Spleen (tissue), 11 donors: ENCODE measurements at regions not wholly inside any gene's neighbourhood (a gene's known extent, or its start where the extent isn't known, plus 50 kb on each side); places are given as distances from the start of the nearest gene placed in this dataset.
A peak's percentile ranks its signal among the peaks of the same experiment; 100 is the strongest.

ENCODE experiments used
- DNase-seq: peaks from one replicate; pipeline ENCODE4 v3.0.0-alpha.2; 2020
- H3K27ac ChIP-seq, 8 donors: fragments of 200-600 bp; sonication (generic) in 7 of 8; 1 replicate in 4 of 8; 2 replicates in 4 of 8; pipeline versions ENCODE4 v1.5.0 to v1.8.0; 2016 to 2021; ENCODE audit warnings: inconsistent platforms in 4 of 8, mild to moderate bottlenecking in 4 of 8, moderate library complexity in 1 of 8
- H3K27me3 ChIP-seq, 7 donors: fragments of 200-600 bp; sonication (generic) in 6 of 7; replicated peaks in 1 of 7; 1 replicate in 4 of 7; 2 replicates in 3 of 7; pipeline versions ENCODE4 v1.5.0 to v1.8.0; 2016 to 2021; ENCODE audit warnings: inconsistent platforms in 3 of 7, mild to moderate bottlenecking in 1 of 7
- H3K36me3 ChIP-seq, 6 donors: fragments of 200-600 bp; sonication (generic) in 5 of 6; 1 replicate in 4 of 6; 2 replicates in 2 of 6; pipeline versions ENCODE4 v1.5.0 to v1.8.0; 2016 to 2021; ENCODE audit warnings: inconsistent platforms in 2 of 6
- H3K4me1 ChIP-seq, 6 donors: fragments of 200-600 bp; sonication (generic) in 5 of 6; 1 replicate in 3 of 6; 2 replicates in 3 of 6; pipeline versions ENCODE4 v1.5.0 to v1.8.0; 2016 to 2021; ENCODE audit warnings: inconsistent platforms in 3 of 6
- H3K4me3 ChIP-seq, 8 donors: fragments of 200-600 bp; sonication (generic) in 7 of 8; 1 replicate in 4 of 8; 2 replicates in 4 of 8; pipeline versions ENCODE4 v1.5.0 to v1.8.0; 2016 to 2021; ENCODE audit warnings: inconsistent platforms in 4 of 8, mild to moderate bottlenecking in 4 of 8, moderate library complexity in 2 of 8
- H3K9me3 ChIP-seq, 8 donors: fragments of 200-600 bp; sonication (generic) in 7 of 8; 1 replicate in 4 of 8; 2 replicates in 4 of 8; pipeline versions ENCODE4 v1.5.0 to v1.8.0; 2016 to 2021; ENCODE audit warnings: inconsistent platforms in 4 of 8
- POLR2A ChIP-seq, 3 donors: fragments of 450-650 bp; IDR thresholded peaks; one replicate each; pipeline ENCODE4 v1.5.1; 2017; ENCODE audit warnings: antibody characterized with exemption in 3 of 3, mild to moderate bottlenecking in 1 of 3
- POLR2AphosphoS5 ChIP-seq, 3 donors: sonication (generic); formaldehyde crosslinking; IDR thresholded peaks; one replicate each; pipeline ENCODE4 v1.5.1; 2017; ENCODE audit warnings: antibody characterized with exemption in 3 of 3
- WGBS, 5 donors: extraction: QIAGEN DNeasy Blood & Tissue Kit in 3 of 5; methylation state at CpG; one replicate each; pipeline versions ENCODE4 v1.1.5 to v1.1.7; 2013 to 2018; 5-methylcytosine and 5-hydroxymethylcytosine counted together
- intact Hi-C: fragments of 100-400 bp; cut with DNase I; formaldehyde crosslinking; loops from one replicate; pipeline ENCODE4 v1.15.0; 2023; ENCODE audit warnings: low total_unique reads
- TF ChIP-seq, protein P1 (sequence below), 11 experiments: fragments of 200-600 bp in 7 of 11; fragments of 450-650 bp in 4 of 11; sonication (generic) in 4 of 11; IDR thresholded peaks in 8 of 11; conservative IDR thresholded peaks in 3 of 11; 1 replicate in 7 of 11; 2 replicates in 4 of 11; pipeline versions ENCODE4 v1.4.0 to v1.8.0; 2016 to 2021; ENCODE audit warnings: antibody characterized with exemption in 11 of 11, inconsistent platforms in 4 of 11, mild to moderate bottlenecking in 1 of 11
- donor health status: healthy with polysubstance abuse.
- donor health status: DM: no; HTN: no; CAD: no; lungs with moderate emphysema.
- donor health status: DM: no; HTN: no; CAD: no.
- donor health status: Bipolar disorder and iron deficiency.
- donor health status: healthy.
- donor health status: DM: no; HTN: no; CAD: no.
- donor health status: DM: yes; HTN: yes; CAD: no.

DNA sequence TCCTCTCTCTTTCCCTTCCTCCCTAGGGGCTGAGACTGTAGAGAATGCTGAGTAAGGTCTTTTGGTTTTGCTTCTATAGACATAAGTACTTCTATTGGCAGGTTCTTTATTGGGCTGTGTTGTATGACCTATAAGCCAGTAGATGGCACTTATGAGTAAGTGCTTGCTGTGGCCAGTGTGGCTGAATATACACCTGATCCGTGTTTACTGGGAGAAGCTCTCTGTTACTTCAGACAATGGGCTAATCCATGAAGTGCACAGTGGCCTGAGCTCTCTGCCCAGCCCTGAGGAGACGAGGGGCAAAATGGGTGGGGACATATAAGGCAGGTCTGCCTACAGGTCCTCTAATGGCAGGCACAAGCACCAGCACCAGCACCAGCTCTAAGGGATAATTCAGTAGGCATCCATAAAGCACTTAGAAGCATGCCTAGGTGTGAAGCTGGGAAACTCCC is 610.3 kb downstream of the RNF144B start:
- Histone ChIP-seq H3K27ac (no peak overlapping the region), H3K27me3 (no peaks in the 10 kb centered on the region), H3K4me3 (no peak overlapping the region), H3K36me3 (no peaks in the 10 kb centered on the region), H3K4me1 (no peaks in the 10 kb centered on the region), H3K9me3 (peaks cover 0 to 15% (median 0%) of the 10 kb centered on the region in 8 donors)
- WGBS, 5 donors = 29 to 40% (median 32%) methylated on average over 2 of the region's 2 CpGs
- no peak for DNase-seq
- TF ChIP-seq, protein P1, sequence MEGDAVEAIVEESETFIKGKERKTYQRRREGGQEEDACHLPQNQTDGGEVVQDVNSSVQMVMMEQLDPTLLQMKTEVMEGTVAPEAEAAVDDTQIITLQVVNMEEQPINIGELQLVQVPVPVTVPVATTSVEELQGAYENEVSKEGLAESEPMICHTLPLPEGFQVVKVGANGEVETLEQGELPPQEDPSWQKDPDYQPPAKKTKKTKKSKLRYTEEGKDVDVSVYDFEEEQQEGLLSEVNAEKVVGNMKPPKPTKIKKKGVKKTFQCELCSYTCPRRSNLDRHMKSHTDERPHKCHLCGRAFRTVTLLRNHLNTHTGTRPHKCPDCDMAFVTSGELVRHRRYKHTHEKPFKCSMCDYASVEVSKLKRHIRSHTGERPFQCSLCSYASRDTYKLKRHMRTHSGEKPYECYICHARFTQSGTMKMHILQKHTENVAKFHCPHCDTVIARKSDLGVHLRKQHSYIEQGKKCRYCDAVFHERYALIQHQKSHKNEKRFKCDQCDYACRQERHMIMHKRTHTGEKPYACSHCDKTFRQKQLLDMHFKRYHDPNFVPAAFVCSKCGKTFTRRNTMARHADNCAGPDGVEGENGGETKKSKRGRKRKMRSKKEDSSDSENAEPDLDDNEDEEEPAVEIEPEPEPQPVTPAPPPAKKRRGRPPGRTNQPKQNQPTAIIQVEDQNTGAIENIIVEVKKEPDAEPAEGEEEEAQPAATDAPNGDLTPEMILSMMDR (IDR thresholded peaks at IDR 0.05 in 8 of 11, conservative IDR thresholded peaks at IDR 0.05 in 3 of 11) = peak in 4 of 11 experiments; percentile 4 to 31 (median 20)
- no peak for TF ChIP-seq POLR2A (IDR thresholded peaks at IDR 0.05)
- intact Hi-C loops = no loop called here

DNA sequence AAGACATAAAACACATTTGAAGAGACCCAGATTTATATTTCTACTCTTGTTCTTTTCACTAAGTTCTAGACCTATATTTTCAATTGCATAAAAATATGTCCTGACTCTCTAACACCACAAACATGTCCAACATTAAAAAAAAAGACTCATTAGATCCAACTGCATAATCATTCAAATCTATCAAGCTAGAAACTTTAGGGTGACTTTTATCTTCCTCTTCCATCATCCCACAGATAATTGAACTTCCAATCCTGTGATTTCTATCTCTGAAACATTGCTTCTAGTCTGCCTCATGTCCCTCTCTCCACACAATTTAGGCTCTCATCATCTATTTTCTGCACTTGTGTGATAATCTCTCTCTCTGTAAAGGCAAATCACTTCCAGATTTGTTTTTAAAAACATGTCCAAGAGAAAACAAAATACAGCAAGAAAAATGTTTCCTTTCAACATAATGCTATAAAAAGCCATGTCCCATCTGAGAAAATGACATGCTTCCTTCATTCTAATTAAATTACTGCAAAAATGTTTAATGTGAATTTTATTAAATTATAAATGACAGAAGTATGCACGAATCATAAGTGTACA is 615.9 kb downstream of the RNF144B start:
- WGBS, 5 donors = 39 to 65% (median 55%) methylated on average over 1 of the region's 1 CpG
- intact Hi-C loops = no loop called here
- Histone ChIP-seq H3K27me3 (no peaks in the 10 kb centered on the region), H3K27ac (no peak overlapping the region), H3K9me3 (no peaks in the 10 kb centered on the region), H3K4me1 (no peaks in the 10 kb centered on the region), H3K4me3 (no peak overlapping the region), H3K36me3 (no peaks in the 10 kb centered on the region)
- TF ChIP-seq, protein P1 (IDR thresholded peaks at IDR 0.05 in 8 of 11, conservative IDR thresholded peaks at IDR 0.05 in 3 of 11) = no peak
- TF ChIP-seq POLR2A (IDR thresholded peaks at IDR 0.05) = no peak
- no peak for TF ChIP-seq POLR2AphosphoS5 (IDR thresholded peaks at IDR 0.05)
- no peak for DNase-seq

DNA sequence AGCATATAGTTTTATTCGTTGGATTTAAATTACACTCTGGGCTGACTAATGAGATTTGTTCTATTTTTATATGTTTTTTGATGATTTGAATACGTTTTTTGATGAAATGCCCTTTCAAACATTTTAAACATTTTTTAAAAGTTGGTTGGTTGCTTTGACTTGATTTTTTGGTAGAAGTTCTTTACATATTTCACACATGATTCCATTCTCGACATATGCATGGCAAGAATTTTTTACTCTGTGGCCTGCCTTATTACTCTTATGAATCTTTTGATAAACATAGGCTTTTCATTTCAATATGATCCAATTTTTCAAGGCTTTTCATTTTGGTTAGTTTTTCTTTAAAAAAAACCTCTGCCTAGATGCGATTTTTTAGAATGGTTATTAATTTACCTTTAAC is 617.0 kb downstream of the RNF144B start:
- H3K4me1 ChIP-seq = no peaks in the 10 kb centered on the region
- TF ChIP-seq POLR2AphosphoS5 (IDR thresholded peaks at IDR 0.05) (no peak), POLR2A (IDR thresholded peaks at IDR 0.05) (no peak)
- TF ChIP-seq, protein P1 (IDR thresholded peaks at IDR 0.05 in 8 of 11, conservative IDR thresholded peaks at IDR 0.05 in 3 of 11) = no peak
- H3K27ac ChIP-seq = no peak overlapping the region
- intact Hi-C loops = no loop called here
- no peak for DNase-seq
- H3K4me3 ChIP-seq = no peak overlapping the region
- 73 to 86% (median 81%) methylated on average over 4 of the region's 4 CpGs for WGBS, 5 donors
- no peaks in the 10 kb centered on the region for H3K27me3 ChIP-seq
- H3K9me3 ChIP-seq = no peaks in the 10 kb centered on the region
- H3K36me3 ChIP-seq = no peaks in the 10 kb centered on the region

DNA sequence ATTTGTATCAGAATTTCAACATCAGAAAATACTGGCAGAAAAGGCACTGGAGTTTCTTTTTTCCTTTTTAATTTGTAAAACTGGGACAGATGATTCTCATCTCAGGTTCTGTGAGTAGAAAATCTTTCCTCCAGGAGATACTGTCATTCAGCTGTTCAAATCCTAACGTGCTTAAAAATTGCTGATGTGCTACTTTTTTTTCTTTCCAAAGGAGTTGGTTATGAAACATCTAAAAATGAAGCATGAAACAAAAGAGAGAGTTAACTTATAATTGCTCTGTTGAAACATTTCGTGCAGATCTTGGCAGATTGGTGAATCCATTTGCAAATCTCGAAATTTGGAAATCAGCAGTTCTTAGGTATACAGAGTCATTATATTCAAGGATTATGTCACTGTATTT is 622.6 kb downstream of the RNF144B start:
- TF ChIP-seq POLR2AphosphoS5 (IDR thresholded peaks at IDR 0.05) = no peak
- TF ChIP-seq, protein P1 (IDR thresholded peaks at IDR 0.05 in 8 of 11, conservative IDR thresholded peaks at IDR 0.05 in 3 of 11) = no peak
- no peak for TF ChIP-seq POLR2A (IDR thresholded peaks at IDR 0.05)
- Histone ChIP-seq H3K4me3 (no peak overlapping the region), H3K9me3 (no peaks in the 10 kb centered on the region), H3K36me3 (no peaks in the 10 kb centered on the region), H3K27ac (no peak overlapping the region), H3K4me1 (no peaks in the 10 kb centered on the region), H3K27me3 (no peaks in the 10 kb centered on the region)
- intact Hi-C loops = no loop called here
- WGBS, 5 donors = 72 to 82% (median 76%) methylated on average over 3 of the region's 3 CpGs
- no peak for DNase-seq
